GM12873 (cell line): ENCODE measurements at regions not wholly inside any gene's neighbourhood (a gene's known extent, or its start where the extent isn't known, plus 50 kb on each side); places are given as distances from the start of the nearest gene placed in this dataset.

Experiments
- TF ChIP-seq, protein P1 (sequence below): IDR thresholded peaks from 2 replicates; pipeline ENCODE4 v1.5.1; 2012; ENCODE audit warnings: low read depth, mild to moderate bottlenecking, moderate library complexity, low read length, control low read depth; ENCODE audit not compliant: insufficient read depth; ENCODE audit errors: missing control alignments

DNA sequence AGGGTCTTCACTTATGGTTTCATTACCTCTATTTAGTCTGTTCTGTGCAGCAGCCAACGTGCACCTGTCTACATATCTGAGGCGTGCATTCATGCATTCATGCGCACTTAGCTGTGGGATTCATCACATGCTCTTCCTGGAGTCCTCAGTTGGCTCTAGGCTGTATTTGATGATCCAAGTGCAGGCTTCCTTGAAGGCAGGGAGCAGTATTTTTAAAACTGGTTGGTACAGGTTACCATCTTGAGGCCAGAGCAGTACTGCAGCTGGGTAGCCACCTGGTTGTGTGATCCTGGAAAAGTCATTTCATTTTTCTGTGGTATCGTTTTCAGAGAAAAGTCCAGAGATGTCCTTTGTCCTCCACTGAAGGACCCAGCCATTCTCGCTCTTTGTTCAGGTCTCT lies 109.8 kb downstream of the EN1 start:
- TF ChIP-seq, protein P1, sequence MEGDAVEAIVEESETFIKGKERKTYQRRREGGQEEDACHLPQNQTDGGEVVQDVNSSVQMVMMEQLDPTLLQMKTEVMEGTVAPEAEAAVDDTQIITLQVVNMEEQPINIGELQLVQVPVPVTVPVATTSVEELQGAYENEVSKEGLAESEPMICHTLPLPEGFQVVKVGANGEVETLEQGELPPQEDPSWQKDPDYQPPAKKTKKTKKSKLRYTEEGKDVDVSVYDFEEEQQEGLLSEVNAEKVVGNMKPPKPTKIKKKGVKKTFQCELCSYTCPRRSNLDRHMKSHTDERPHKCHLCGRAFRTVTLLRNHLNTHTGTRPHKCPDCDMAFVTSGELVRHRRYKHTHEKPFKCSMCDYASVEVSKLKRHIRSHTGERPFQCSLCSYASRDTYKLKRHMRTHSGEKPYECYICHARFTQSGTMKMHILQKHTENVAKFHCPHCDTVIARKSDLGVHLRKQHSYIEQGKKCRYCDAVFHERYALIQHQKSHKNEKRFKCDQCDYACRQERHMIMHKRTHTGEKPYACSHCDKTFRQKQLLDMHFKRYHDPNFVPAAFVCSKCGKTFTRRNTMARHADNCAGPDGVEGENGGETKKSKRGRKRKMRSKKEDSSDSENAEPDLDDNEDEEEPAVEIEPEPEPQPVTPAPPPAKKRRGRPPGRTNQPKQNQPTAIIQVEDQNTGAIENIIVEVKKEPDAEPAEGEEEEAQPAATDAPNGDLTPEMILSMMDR, result no peak

DNA sequence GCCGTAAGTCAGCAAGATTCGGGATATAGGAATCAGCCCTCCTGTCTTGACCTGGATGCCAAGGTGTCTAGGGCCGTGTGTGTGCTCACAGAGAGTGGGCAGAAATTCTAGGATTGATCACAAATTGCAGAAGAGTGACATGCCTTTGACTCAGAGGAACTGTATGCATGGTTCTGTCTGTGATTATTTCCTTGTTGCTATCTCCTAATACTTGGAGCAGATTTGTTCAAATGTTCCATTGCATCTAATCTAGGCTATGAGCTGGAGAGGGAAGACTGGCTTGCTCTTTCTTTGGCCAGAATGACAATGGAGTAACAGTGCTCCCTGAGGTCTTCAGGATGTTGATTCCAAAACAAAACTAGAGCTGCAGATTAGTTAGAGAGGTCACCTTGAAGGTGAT lies 115.0 kb downstream of the EN1 start:
- TF ChIP-seq, protein P1, result no peak

DNA sequence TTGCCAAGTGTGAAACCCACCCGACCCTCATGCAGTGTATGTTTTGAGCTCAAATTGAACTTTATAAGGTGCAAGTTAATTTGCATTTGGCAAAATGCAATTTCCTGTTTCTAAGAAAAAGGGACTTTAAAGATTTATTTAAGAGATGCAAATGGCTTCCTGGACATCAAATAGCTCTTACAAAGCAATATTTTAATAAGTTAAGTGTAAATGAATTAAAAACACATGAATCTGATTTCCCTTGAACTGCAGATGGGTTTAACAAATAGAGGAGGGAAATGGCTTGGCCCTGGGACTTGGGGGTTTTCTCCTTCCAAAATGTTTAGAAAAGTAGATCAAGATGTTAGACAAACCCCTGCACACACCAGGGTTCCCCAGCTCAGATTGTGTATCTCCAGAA lies 116.0 kb downstream of the EN1 start:
- TF ChIP-seq, protein P1, result no peak

DNA sequence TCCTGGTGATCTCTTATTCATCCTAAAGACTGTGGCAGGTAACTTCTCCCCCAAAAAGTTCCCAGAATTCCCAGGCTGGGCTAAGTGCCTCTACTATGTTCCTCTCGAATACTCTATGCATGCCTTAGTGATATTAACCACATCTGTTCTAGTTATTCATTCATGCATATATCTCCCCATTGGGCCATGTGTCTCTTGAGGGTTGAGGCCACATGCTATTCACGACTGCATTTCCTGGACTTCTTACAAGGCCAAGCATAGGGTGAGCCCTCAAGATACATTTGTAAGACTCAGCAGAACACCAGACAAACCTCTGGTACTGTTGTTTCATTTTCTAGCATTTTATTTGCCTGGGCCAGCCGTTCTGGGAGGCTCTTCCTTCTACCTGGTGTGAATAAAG lies 117.0 kb downstream of the EN1 start:
- TF ChIP-seq, protein P1, result no peak

DNA sequence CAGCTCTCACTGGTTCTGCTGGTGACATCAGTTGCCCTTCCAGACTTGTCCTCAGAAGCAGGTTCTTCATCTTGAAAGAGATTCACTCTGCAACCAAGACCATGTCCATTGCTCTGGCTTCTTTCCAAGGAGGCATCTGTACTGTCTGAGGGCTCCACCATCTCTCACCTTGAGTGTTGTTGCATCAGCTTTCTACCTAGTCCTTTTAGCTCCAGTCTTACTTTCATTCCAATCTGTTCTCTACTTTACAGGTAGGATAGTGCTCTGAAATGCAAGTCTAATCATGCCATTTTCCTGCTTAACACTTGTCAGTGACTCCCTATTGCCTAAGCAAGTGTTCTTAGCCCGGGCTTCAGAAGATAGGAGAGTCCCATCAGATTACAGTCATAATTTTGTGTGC lies 117.7 kb downstream of the EN1 start:
- TF ChIP-seq, protein P1, result no peak

DNA sequence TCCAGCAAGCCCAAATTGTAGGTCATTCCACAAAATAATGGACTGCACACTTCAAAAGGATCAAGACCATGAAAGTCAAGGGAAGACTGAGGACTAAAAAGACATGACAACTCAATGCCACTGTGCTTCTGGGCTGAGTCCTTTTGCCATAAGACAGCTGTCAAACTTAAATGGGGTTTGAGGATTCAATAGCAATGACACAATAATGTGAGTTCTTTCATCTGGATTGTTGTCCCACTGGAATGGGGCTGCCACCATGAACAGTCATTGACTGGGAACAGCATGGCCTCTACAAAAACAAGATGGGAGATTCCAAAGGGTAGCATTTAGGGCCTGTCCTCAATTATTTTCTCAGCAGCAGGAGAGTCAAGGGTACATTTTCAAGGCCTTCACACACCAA lies 118.5 kb downstream of the EN1 start:
- TF ChIP-seq, protein P1, result no peak

DNA sequence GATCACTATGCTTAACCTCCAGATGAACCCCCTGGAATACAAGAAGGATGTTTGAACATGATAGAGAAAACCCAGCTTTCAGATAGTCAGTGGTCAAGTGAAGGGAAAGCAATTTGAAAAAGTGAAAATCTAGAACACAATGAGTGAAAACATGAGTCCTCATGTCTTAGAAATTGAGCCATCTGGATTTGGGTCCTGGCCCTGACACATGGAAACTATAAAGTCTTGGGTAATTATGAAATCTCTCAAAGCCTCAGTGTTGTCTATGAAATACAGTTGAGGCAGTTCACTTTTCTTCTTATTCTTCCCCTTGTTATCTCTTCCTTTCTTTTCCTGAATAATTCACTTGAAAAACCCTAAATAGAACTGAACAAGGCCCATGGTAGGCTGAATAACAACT lies 120.6 kb downstream of the EN1 start:
- TF ChIP-seq, protein P1, result no peak
